HepG2 (cell line): ENCODE measurements at regions not wholly inside any gene's neighbourhood (a gene's known extent, or its start where the extent isn't known, plus 50 kb on each side); places are given as distances from the start of the nearest gene placed in this dataset.

Source experiments
- ETV6 ChIP-seq: sonication (generic); formaldehyde crosslinking; conservative IDR thresholded peaks from 2 replicates; pipeline ENCODE4 v1.4.0; 2020; ENCODE audit warnings: missing genetic modification reagents
- GATAD2A ChIP-seq: IDR thresholded peaks from 2 replicates; pipeline ENCODE4 v1.6.1; 2016
- NR1H2 ChIP-seq: sonication (generic); formaldehyde crosslinking; IDR thresholded peaks from 2 replicates; pipeline ENCODE4 v1.8.1; 2022; ENCODE audit warnings: low read depth, missing genetic modification reagents, borderline replicate concordance
- RAD21 ChIP-seq: fragments of 450-650 bp; formaldehyde crosslinking; IDR thresholded peaks from 2 replicates; pipeline ENCODE4 v1.5.0; 2020; ENCODE audit warnings: mild to moderate bottlenecking
- TCF7 ChIP-seq: sonication (generic); IDR thresholded peaks from 2 replicates; pipeline ENCODE4 v1.6.1; 2016; ENCODE audit warnings: antibody characterized with exemption, low read depth
- TF ChIP-seq, protein P1 (sequence below): sonication (generic); formaldehyde crosslinking; IDR thresholded peaks from 2 replicates; pipeline ENCODE4 v1.5.0; 2020; ENCODE audit warnings: mild to moderate bottlenecking, missing genetic modification reagents, moderate library complexity

DNA sequence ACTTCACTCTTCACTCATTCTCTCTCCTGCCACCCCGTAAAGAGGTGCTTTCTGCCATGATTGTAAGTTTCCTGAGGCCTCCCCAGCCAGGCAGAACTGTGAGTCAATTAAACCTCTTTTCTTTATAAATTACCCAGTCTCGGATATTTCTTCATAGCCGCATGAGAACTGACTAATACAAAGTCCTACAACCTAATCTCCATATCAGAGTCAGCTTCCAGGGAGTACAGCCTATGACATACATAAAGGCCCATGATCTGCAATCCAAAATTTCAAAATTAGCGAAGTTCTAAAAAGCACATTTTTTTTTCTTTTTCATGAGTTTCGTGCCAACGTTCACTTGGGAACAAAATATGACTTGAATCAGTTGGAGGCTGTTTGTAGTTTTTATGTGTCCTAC is 256.9 kb upstream of the DUSP10 start:
- TF ChIP-seq ETV6 (CRISPR knock-in tag) (no peak), RAD21 (CRISPR knock-in tag) (no peak), TCF7 (no peak), NR1H2 (CRISPR knock-in tag) (no peak), GATAD2A (no peak)
- TF ChIP-seq, protein P1, sequence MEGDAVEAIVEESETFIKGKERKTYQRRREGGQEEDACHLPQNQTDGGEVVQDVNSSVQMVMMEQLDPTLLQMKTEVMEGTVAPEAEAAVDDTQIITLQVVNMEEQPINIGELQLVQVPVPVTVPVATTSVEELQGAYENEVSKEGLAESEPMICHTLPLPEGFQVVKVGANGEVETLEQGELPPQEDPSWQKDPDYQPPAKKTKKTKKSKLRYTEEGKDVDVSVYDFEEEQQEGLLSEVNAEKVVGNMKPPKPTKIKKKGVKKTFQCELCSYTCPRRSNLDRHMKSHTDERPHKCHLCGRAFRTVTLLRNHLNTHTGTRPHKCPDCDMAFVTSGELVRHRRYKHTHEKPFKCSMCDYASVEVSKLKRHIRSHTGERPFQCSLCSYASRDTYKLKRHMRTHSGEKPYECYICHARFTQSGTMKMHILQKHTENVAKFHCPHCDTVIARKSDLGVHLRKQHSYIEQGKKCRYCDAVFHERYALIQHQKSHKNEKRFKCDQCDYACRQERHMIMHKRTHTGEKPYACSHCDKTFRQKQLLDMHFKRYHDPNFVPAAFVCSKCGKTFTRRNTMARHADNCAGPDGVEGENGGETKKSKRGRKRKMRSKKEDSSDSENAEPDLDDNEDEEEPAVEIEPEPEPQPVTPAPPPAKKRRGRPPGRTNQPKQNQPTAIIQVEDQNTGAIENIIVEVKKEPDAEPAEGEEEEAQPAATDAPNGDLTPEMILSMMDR (CRISPR knock-in tag) = no peak
